ENCODE measurements at regions not wholly inside any gene's neighbourhood (a gene's known extent, or its start where the extent isn't known, plus 50 kb on each side); places are given as distances from the start of the nearest gene placed in this dataset.

DNA sequence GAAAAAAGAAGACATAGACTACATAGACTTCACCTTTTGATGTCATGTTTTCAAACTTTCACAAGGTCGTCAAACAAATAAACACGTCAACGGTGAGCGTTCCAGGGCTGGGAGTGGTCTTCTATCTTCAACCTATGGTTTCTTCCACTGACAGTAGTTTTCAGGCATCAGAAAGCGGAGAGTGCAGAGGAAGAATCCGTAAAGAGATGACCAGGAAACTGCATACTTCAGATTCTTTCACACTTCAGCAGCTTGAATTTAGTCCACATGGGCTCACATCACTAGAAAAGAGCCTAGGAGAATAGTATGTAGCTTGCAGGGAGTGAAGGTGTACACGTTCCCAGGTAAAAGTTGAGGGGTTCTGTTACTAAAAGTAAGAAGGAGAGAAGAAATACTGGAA lies 58.5 kb downstream of the NPY1R start:
- Histone ChIP-seq H3K4me3 (ENCODE audit: low read depth, low read length) (no peak overlapping the region), H3K36me3 (ENCODE audit: control insufficient read depth, insufficient read depth, low read length) (no peaks in the 10 kb centered on the region), H3K27me3 (ENCODE audit: control insufficient read depth, insufficient read depth, low read length) (no peaks in the 10 kb centered on the region)
- DNase-seq (ENCODE audit: low read depth): no peak
- TF ChIP-seq, protein P1, sequence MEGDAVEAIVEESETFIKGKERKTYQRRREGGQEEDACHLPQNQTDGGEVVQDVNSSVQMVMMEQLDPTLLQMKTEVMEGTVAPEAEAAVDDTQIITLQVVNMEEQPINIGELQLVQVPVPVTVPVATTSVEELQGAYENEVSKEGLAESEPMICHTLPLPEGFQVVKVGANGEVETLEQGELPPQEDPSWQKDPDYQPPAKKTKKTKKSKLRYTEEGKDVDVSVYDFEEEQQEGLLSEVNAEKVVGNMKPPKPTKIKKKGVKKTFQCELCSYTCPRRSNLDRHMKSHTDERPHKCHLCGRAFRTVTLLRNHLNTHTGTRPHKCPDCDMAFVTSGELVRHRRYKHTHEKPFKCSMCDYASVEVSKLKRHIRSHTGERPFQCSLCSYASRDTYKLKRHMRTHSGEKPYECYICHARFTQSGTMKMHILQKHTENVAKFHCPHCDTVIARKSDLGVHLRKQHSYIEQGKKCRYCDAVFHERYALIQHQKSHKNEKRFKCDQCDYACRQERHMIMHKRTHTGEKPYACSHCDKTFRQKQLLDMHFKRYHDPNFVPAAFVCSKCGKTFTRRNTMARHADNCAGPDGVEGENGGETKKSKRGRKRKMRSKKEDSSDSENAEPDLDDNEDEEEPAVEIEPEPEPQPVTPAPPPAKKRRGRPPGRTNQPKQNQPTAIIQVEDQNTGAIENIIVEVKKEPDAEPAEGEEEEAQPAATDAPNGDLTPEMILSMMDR (IDR thresholded peaks at IDR 0.05; ENCODE audit: insufficient read depth, low read length, poor library complexity, severe bottlenecking): no peak

DNA sequence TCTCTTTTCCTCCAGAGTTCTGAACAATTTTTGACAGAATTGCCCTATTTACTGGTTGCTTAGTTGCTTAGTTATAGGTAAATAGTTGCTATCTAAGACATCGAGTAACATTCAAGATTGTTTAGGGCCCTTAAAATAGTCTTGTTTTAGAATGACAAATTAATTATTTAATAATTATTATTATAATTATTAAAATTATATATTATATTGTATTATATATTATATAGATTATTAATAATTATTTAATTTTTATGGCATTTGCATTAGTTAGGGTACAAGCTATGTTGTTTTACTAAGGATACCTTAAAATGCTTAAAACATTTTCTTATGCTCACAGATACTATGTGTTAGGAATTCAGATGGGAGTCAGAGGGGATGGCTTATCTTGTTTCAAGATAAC lies 59.2 kb downstream of the NPY1R start:
- Histone ChIP-seq H3K36me3 (ENCODE audit: control insufficient read depth, insufficient read depth, low read length) (no peaks in the 10 kb centered on the region), H3K4me3 (ENCODE audit: low read depth, low read length) (no peak overlapping the region), H3K27me3 (ENCODE audit: control insufficient read depth, insufficient read depth, low read length) (no peaks in the 10 kb centered on the region)
- DNase-seq (ENCODE audit: low read depth): no peak
- TF ChIP-seq, protein P1 (IDR thresholded peaks at IDR 0.05; ENCODE audit: insufficient read depth, low read length, poor library complexity, severe bottlenecking): no peak

DNA sequence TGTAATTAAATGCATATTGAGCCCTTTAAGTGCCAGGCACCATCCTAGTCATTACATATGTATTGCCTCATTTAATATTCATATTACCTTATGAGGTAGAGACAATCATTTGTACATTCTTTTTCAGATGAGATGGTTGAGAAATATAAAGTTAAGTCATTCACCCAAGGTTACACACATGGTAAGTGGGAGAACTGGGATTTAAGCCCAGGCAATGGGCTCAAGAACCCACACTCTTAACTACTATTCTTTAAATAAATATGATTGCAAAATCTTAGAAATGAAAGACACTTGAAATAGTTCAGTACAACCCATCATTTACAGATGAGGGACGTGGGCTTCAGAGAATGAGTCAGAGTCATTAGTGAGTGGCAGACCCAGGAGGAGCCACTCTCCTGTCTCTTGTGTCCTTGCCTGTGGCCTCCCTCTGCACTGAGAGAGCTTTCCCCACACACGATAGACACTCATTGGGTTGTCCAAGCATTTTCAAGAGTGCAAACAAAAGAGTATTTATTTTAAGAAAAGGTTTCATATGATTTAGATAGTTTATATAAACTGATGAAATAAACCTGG lies 60.8 kb downstream of the NPY1R start:
- TF ChIP-seq, protein P1 (IDR thresholded peaks at IDR 0.05; ENCODE audit: insufficient read depth, low read length, poor library complexity, severe bottlenecking): no peak
- Histone ChIP-seq H3K27me3 (ENCODE audit: control insufficient read depth, insufficient read depth, low read length) (no peaks in the 10 kb centered on the region), H3K4me3 (ENCODE audit: low read depth, low read length) (no peak overlapping the region), H3K36me3 (ENCODE audit: control insufficient read depth, insufficient read depth, low read length) (no peaks in the 10 kb centered on the region)
- no peak for DNase-seq (ENCODE audit: low read depth)

DNA sequence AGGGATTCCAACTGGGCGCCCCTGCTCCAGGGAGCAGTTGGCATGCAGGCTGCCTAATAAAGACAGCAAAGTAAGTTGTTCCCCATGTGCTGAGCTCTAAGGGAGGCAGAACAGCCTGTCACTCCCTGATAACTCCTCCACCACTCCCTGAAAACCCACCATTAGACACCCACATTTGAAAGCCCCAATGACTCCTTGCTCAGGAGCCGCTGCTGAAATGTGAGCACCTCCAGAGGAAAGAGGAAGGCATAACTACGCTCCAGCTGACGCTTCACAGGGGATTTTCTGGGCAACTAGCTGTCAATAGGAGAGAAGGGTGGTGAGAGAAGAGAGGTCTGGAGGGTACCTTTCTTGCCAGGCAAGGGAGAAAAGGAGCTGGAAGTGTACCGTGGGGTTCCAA lies 62.5 kb downstream of the NPY1R start:
- TF ChIP-seq, protein P1 (IDR thresholded peaks at IDR 0.05; ENCODE audit: insufficient read depth, low read length, poor library complexity, severe bottlenecking): no peak
- Histone ChIP-seq H3K4me3 (ENCODE audit: low read depth, low read length) (no peak overlapping the region), H3K27me3 (ENCODE audit: control insufficient read depth, insufficient read depth, low read length) (no peaks in the 10 kb centered on the region), H3K36me3 (ENCODE audit: control insufficient read depth, insufficient read depth, low read length) (no peaks in the 10 kb centered on the region)
- DNase-seq (ENCODE audit: low read depth): no peak

DNA sequence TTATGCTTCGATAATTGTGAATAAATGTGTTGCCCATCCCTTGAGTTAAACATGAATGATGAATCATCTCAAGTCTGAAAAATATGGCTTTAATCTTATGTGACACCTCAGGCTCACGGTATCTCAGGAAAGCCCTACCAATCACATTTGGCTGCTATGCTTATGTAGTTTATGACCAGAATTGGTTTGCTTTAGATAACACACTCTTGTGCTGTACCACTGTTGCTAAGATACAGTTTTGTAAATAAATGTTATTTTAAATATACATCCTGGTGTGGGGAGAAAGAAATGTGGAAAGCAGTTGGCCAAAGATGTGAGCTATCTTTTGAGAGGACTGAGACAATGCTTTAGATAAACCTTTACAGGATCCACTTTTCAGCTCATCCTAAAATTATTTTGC lies 63.2 kb downstream of the NPY1R start:
- no peak for DNase-seq (ENCODE audit: low read depth)
- no peaks in the 10 kb centered on the region for H3K36me3 ChIP-seq (ENCODE audit: control insufficient read depth, insufficient read depth, low read length)
- no peak overlapping the region for H3K4me3 ChIP-seq (ENCODE audit: low read depth, low read length)
- no peaks in the 10 kb centered on the region for H3K27me3 ChIP-seq (ENCODE audit: control insufficient read depth, insufficient read depth, low read length)
- TF ChIP-seq, protein P1 (IDR thresholded peaks at IDR 0.05; ENCODE audit: insufficient read depth, low read length, poor library complexity, severe bottlenecking): no peak

DNA sequence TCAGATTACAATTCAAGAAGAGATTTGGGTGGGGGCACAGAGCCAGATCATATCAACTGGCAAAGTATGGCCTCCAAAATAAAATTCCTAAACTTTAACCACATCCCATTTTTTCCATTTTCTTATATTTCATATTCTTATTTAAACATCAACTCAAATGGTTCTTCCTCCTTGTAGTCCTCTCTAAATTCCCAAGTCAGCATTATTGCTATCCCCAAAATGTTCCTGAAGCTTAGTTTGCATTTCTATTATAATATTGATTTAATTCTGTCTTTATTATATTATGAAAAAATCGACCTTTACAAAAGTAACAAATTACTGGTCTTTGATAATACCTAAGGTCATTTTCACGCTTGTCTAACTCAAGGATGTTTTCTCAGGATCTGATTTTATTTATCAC lies 67.5 kb downstream of the NPY1R start:
- Histone ChIP-seq H3K36me3 (ENCODE audit: control insufficient read depth, insufficient read depth, low read length) (no peaks in the 10 kb centered on the region), H3K4me3 (ENCODE audit: low read depth, low read length) (no peak overlapping the region), H3K27me3 (ENCODE audit: control insufficient read depth, insufficient read depth, low read length) (no peaks in the 10 kb centered on the region)
- DNase-seq (ENCODE audit: low read depth): no peak
- TF ChIP-seq, protein P1 (IDR thresholded peaks at IDR 0.05; ENCODE audit: insufficient read depth, low read length, poor library complexity, severe bottlenecking): no peak
